NCI-H2029 treated with DMSO at 0.1 percent for 48 hours (cell line): ENCODE measurements at regions not wholly inside any gene's neighbourhood (a gene's known extent, or its start where the extent isn't known, plus 50 kb on each side); places are given as distances from the start of the nearest gene placed in this dataset.
"Not testable (repeated sequence)": the region's sequence is repeated elsewhere in the genome, so short reads cannot be mapped to it uniquely, and the experiment has no call there.

Experiments used
- DNase-seq: peaks from one replicate; lab custom pipeline; 2025; lab: John Stamatoyannopoulos, UW

DNA sequence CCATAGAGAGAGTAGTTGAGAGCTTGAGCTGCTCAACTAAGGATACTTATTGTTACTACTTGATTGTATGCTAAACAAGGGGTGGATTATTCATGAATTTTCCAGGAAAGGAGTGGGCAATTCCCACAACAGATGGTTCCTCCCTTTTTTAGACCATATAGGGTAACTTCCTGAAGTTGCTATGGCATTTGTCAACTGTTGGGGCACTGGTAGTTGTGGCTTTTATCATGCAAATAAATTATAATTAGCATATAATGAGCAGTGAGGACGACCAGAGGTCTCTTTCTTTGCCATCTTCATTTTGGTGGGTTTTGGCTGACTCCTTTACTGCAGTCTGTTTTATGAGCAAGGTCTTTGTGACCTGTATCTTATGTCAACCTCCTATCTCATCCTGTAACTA, 1403.5 kb upstream of the PABPC4L start:
- no peak for DNase-seq

GRCh38 chr4:135604531-135604930, 1402.9 kb upstream of the PABPC4L start:
- no peak for DNase-seq

DNA sequence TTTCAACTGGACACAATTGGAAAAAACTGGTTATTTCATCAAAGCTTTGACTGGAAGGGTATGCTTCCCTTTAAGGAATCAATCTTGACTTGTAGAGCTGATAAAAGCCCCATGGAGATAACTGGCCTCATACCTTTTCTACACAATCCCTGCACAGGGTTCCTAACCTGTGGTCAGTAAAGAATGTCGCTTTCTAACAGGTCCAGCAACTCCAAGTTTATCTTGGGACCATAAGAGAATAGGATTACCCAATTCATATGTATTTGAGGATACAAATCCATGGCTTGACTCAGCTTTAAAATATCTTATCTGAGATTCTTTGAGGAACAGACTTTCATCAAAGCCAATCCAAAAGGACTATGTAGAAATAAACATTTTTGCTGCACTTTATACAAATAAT, 1399.8 kb upstream of the PABPC4L start:
- DNase-seq: no peak

- DNase-seq: no peak
Measured at GRCh38 chr4:135598151-135598550, 1396.6 kb upstream of the PABPC4L start.

DNA sequence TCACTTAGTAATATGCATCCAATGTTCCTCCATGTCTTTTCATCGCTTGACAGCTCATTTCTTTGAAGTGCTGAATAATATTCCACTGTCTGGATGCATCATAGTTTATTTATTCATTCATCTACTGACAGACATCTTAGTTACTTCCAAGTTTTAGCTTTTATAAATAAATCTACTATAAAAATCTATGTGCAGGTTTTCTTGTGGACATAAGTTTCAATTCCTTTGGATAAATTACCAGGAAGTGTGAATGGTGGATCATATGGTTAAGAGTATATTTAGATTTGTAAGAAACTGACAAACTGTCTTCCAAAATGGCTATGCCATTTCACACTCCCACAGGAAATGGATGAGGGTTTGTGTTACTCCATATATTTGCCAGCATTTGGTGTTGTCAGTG, 1392.9 kb upstream of the PABPC4L start:
- DNase-seq: no peak

DNA sequence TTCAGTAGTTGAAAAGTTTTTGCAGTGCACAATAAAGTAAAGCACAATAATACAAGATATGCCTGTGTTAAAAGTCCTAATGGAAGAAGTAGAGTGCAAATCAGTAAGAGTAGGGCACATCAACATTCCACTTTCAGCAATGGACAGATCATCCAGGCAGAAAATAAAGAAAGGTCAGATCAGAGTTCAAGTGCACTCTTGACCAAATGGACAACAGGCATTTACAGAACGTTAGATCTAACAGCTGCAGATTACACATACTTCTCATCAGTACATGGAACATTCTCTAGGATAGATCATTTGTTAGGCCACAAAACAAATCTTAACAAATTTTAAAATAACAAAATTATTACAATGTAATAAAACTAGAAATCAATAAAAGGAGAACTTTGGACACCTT, 1373.5 kb upstream of the PABPC4L start:
- no peak for DNase-seq

DNA sequence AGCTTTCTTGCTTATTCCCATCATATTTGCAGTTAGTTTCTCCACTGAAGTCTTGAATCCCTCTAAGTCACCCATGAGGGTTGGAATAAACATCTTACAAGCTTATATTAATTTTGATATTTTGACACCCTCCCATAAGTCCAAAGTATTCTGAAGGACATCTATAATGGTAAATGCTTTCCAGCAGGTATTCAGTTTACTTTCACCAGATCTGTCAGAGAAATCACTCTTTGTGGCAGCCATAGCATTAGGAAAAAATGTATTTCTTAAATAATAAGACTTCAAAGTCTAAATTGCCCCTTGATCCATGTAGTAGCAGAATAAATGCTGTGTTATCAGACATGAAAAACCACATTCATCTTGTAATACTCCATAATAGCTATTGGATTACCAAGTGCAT, 1371.7 kb upstream of the PABPC4L start:
- DNase-seq: no peak

DNA sequence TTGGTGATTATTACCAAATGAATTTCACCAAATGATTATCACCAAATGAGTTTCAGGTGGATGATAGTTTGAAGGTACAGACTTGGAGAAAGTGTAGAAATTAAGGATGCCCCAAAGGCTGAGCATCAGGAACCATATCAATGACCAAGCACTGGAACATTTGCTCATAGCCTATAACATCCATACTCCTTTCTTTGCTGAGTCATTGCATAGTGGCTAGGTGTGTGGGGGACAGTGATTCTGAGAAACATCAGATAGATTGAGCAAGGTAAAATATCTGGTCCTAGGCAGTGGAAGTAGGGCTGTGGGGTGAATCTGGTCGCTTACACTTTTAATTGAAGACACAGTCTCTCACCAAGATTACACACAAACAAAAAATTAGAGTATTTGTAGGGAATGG, 1362.5 kb upstream of the PABPC4L start:
- no peak for DNase-seq

- DNase-seq: no peak
Measured at GRCh38 chr4:135553213-135553612, 1351.6 kb upstream of the PABPC4L start.

DNA sequence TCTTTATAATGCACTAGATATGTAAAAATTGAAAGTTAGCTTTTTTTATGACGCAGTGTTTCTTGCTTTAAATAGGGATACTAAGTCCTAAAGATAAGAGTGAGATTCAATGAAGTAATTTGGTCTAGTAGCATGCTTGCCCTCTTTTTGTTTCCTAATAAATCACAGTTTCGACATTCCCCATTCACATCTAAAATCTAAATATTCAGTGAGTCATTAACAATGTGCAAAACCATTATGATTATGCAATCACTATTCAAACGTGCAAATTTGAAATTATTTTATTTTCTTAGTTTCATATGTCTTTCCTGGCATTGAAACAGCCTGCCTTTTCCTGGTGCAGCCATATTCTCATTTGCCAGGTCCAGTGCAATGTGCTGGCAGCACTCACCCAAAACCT, 1350.5 kb upstream of the PABPC4L start:
- DNase-seq: no peak

DNA sequence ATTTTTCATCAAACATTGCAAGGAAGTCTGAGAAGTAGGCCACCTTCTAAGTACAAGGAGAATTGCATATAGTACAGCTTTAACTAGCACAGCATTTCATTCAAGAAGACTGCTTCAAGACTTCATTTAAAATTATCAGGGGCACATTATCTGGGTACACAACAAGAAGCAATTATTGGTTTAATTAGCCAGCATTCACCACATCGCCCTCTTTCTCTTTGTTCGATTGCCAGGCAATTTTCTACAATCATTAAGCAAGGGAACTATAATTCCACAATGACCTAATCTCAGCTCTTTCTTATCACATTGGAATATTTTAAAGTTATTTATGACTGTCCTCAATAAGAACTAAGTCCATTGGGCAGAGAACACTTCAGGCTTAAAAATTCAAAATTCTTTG, 1347.1 kb upstream of the PABPC4L start:
- DNase-seq: no peak

- no peak for DNase-seq
Measured at GRCh38 chr4:135545616-135546317, 1344.2 kb upstream of the PABPC4L start.

DNA sequence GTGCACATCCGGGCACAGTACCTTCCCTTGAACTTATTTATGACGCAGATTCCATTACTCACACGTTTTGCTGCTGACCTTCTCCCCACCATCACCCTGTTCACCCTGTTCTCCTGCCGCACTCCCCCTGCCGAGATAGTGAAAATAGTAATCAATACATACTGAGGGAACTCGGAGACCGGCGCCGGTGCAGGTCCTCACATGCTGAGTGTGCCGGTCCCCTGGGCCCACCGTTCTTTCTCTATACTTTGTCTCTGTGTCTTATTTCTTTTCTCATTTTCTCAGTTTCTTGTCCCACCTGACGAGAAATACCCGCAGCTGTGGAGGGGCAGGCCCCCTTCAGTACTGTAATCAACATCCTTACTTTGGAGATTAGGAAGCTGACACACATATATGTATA, 1337.1 kb upstream of the PABPC4L start:
- no peak for DNase-seq

GRCh38 chr4:135533053-135533452, 1331.5 kb upstream of the PABPC4L start:
- DNase-seq: no peak

GRCh38 chr4:135532132-135532531, 1330.5 kb upstream of the PABPC4L start:
- no peak for DNase-seq

- no peak for DNase-seq
Measured at GRCh38 chr4:135515295-135515694, 1313.7 kb upstream of the PABPC4L start.

DNA sequence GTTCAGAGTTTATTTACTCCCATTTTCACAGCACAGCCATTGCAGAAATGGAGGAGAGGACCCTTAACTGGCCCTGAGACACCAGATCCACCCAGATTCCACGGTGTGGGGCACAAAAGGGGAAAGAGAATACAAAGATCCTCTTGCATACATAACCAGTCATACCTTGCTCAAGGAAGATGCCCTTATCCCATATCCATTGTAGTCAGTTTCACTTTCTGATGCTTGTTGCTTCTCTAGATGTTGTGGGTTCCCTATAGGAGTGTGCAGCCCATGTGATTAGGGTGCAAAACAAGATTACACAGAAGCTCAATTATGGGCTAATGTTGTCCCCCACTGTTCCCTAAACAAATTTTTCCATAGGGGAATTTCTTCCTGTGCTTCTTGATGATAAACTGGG, 1309.0 kb upstream of the PABPC4L start:
- DNase-seq: no peak

DNA sequence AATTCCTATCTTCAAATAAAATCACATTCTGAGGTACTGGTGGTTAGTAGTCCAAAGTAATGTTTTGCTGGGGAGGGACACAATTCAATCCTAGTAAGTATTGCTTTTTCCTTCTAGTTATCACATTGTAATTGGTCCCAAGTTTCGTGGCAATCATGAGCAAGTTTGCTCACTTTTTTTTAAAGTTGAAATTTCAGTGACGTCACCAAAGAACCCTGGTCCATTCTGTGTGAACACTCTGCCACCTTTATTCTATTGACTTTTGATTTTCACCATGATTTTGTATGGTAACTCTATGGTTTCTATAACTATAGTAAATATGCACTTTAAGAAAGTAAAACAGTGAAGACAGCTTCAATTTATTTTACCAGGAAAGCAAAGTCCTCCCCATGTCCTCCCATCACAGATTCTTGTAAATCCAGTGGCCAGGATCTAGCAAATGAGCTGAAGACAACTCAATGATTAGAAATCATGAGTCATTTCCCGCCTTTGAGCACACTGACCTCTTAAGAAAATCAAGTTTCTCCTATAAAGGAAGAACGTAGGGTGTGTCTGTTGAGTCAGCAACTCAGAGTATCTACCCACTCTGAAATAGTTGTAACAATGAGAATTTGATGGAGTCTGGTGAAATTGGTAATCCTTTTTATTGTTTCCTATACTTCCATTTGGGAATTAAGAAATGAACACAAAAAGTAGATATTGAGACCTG, 1306.6 kb upstream of the PABPC4L start:
- no peak for DNase-seq

- DNase-seq: no peak
Measured at GRCh38 chr4:135497563-135498152, 1296.1 kb upstream of the PABPC4L start.

- DNase-seq: no peak
Measured at GRCh38 chr4:135492439-135492838, 1290.8 kb upstream of the PABPC4L start.

- DNase-seq: no peak
Measured at GRCh38 chr4:135485371-135485770, 1283.8 kb upstream of the PABPC4L start.

DNA sequence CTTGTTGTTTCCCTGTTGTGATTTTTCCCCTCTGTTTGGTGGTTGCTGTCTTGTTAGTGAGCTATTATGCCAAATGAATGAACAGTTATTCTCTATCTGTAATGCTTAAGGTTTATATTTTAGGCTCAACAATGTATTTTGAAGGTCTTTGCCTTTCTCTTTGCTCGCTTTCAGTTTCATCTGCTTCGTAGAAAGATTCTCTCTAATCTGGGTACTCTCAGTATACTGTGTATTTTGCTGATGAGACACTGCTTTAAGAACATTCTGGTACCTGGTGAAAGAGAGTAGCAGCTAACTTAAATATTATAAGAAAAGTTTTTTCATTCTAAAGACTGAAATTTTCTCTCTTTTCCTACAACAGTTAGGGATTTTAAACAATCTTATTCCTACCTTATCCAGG, 1274.7 kb upstream of the PABPC4L start:
- DNase-seq: no peak

- DNase-seq: no peak
Measured at GRCh38 chr4:135464311-135464710, 1262.7 kb upstream of the PABPC4L start.

GRCh38 chr4:135447598-135447997, 1246.0 kb upstream of the PABPC4L start:
- DNase-seq: not testable (repeated sequence)
